Transverse colon (tissue), 4 donors: ENCODE measurements at regions not wholly inside any gene's neighbourhood (a gene's known extent, or its start where the extent isn't known, plus 50 kb on each side); places are given as distances from the start of the nearest gene placed in this dataset.

ENCODE experiments used
- DNase-seq: peaks from one replicate; pipeline ENCODE4 v3.0.0-alpha.2; 2019
- H3K27ac ChIP-seq, 4 donors: fragments of 200-600 bp; sonication (generic); 2 replicates each; pipeline ENCODE4 v1.5.1; 2016 to 2018; ENCODE audit warnings: inconsistent platforms in 4 of 4
- H3K27me3 ChIP-seq: fragments of 200-600 bp; sonication (generic); 2 replicates; pipeline ENCODE4 v1.5.1; 2017; ENCODE audit warnings: inconsistent platforms
- H3K36me3 ChIP-seq, 4 donors: fragments of 200-600 bp; sonication (generic); 2 replicates each; pipeline ENCODE4 v1.5.1; 2017 to 2019; ENCODE audit warnings: inconsistent platforms in 4 of 4
- H3K4me1 ChIP-seq, 4 donors: fragments of 200-600 bp; sonication (generic); 2 replicates each; pipeline ENCODE4 v1.5.1; 2017 to 2020; ENCODE audit warnings: inconsistent platforms in 4 of 4
- H3K4me3 ChIP-seq, 4 donors: fragments of 200-600 bp; sonication (generic); 1 replicate in 1 of 4; 2 replicates in 3 of 4; pipeline versions ENCODE4 v1.5.1 to v1.6.1; 2017 to 2019; ENCODE audit warnings: inconsistent platforms in 4 of 4
- H3K9me3 ChIP-seq, 2 donors: fragments of 200-600 bp; sonication (generic); 2 replicates each; pipeline ENCODE4 v1.5.1; 2017 to 2019; ENCODE audit warnings: inconsistent platforms in 2 of 2
- EP300 ChIP-seq: sonication (generic); formaldehyde crosslinking; IDR thresholded peaks from one replicate; pipeline ENCODE4 v1.6.1; 2017; ENCODE audit warnings: antibody characterized with exemption, low read depth
- POLR2A ChIP-seq: fragments of 450-650 bp; IDR thresholded peaks from one replicate; pipeline ENCODE4 v1.6.1; 2016; ENCODE audit warnings: antibody characterized with exemption, mild to moderate bottlenecking, moderate library complexity
- POLR2AphosphoS5 ChIP-seq, 3 donors: sonication (generic); formaldehyde crosslinking; IDR thresholded peaks; one replicate each; pipeline ENCODE4 v1.6.1; 2016; ENCODE audit warnings: antibody characterized with exemption in 3 of 3
- WGBS, 2 donors: methylation state at CpG; one replicate each; pipeline ENCODE4 v1.1.5; 2018; ENCODE audit warnings: low coverage in 1 of 2; 5-methylcytosine and 5-hydroxymethylcytosine counted together
- in situ Hi-C, 4 donors: fragments of 200-750 bp; cut with MboI; loops; one replicate each; pipeline versions ENCODE4 v1.15.0 to v1.15.1; 2017; ENCODE audit warnings: low sequenced_read_pairs in 3 of 4, low pct_ligation_motif_present in 1 of 4, low pct_unique_long_range_greater_than_20kb in 1 of 4
- intact Hi-C: fragments of 100-400 bp; cut with DNase I; formaldehyde crosslinking; loops from one replicate; pipeline ENCODE4 v1.15.1; 2023; ENCODE audit warnings: low total_unique reads
- TF ChIP-seq, protein P1 (sequence below), 5 experiments: fragments of 200-600 bp in 3 of 5; fragments of 450-650 bp in 2 of 5; sonication (generic) in 3 of 5; IDR thresholded peaks; 1 replicate in 2 of 5; 2 replicates in 3 of 5; pipeline ENCODE4 v1.5.1; 2016 to 2017; ENCODE audit warnings: antibody characterized with exemption in 5 of 5, inconsistent platforms in 3 of 5, mild to moderate bottlenecking in 2 of 5, moderate library complexity in 1 of 5

DNA sequence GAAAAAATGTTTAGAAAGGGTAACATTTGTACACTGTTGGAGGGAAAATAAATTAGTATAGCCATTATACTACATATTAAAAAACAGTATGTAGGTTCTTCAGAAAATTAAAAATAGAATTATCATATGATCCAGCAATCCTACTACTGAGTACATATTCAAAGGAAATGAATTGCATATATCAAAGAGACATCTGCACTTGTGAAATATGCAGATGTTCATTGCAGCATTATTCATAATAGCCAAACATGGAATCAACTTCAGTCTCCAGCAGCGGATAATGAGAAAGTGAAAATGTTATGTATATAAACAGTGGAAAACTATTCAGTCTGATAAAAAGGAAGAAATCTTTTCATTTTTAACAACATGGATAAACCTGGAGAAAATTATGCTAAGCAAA lies 695.5 kb downstream of the SLCO4C1 start:
- Histone ChIP-seq H3K36me3 (no peaks in the 10 kb centered on the region), H3K4me1 (no peaks in the 10 kb centered on the region), H3K9me3 (peaks cover 0 to 3% of the 10 kb centered on the region in 2 donors), H3K27me3 (no peaks in the 10 kb centered on the region), H3K4me3 (no peak overlapping the region), H3K27ac (no peak overlapping the region)
- intact Hi-C loops (no loop called here), in situ Hi-C loops (no loop called here)
- no peak for DNase-seq
- TF ChIP-seq, protein P1, sequence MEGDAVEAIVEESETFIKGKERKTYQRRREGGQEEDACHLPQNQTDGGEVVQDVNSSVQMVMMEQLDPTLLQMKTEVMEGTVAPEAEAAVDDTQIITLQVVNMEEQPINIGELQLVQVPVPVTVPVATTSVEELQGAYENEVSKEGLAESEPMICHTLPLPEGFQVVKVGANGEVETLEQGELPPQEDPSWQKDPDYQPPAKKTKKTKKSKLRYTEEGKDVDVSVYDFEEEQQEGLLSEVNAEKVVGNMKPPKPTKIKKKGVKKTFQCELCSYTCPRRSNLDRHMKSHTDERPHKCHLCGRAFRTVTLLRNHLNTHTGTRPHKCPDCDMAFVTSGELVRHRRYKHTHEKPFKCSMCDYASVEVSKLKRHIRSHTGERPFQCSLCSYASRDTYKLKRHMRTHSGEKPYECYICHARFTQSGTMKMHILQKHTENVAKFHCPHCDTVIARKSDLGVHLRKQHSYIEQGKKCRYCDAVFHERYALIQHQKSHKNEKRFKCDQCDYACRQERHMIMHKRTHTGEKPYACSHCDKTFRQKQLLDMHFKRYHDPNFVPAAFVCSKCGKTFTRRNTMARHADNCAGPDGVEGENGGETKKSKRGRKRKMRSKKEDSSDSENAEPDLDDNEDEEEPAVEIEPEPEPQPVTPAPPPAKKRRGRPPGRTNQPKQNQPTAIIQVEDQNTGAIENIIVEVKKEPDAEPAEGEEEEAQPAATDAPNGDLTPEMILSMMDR (IDR thresholded peaks at IDR 0.05), result no peak
- TF ChIP-seq POLR2A (no peak), EP300 (no peak), POLR2AphosphoS5 (IDR thresholded peaks at IDR 0.05) (no peak)
- WGBS, 2 donors, result 81% methylated on average over 1 of the region's 1 CpG; no CpG with 5 or more reads in 1 of the 2 donors

DNA sequence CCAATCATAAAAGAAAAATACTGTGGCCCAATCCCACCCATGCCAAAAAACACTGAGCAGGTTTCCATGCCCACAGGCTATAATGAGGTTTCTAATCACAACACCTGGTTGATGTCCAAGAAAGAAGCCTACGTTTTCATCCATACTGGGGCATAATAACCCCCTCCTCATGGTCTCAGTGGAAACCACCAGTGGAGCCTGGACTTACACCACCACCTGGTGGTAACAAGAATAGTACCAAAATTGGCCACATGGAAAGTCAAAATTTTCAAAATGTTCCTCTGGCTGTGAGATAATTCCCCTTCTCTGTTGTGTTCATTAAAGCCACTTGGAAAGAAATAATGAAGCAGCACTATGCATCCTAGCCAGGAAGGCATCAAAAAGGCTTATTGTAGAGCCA lies 687.3 kb upstream of the ST8SIA4 start:
- in situ Hi-C loops, result no loop called here

DNA sequence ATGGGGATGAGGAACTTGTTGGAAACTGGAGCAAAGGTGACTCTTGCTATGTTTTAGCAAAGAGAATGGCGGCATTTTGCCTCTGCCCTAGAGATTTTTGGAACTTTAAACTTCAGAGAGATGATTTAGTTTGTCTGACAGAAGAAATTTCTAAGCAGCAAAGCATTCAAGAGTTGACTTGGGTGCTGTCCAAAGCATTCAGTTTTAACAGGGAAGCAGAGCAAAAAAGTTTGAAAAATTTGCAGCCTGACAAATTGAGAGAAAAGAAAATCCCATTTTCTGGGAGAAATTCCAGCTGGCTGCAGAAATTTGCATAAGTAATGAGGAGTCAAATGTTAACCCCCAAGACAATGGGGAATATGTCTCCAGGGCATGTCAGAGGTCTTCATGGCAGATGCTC lies 682.3 kb upstream of the ST8SIA4 start:
- intact Hi-C loops (no loop called here), in situ Hi-C loops (no loop called here)
- Histone ChIP-seq H3K9me3 (no peaks in the 10 kb centered on the region), H3K36me3 (no peaks in the 10 kb centered on the region), H3K27ac (no peak overlapping the region), H3K27me3 (no peaks in the 10 kb centered on the region), H3K4me1 (no peaks in the 10 kb centered on the region), H3K4me3 (no peak overlapping the region)
- DNase-seq, result no peak
- TF ChIP-seq EP300, result no peak
- TF ChIP-seq POLR2AphosphoS5 (IDR thresholded peaks at IDR 0.05), result no peak
- no peak for TF ChIP-seq POLR2A
- TF ChIP-seq, protein P1 (IDR thresholded peaks at IDR 0.05), result no peak
- WGBS, 2 donors, result 75 to 100% methylated on average over 1 of the region's 1 CpG

More for the DNA sequence above, 687.3 kb upstream of the ST8SIA4 start:
- intact Hi-C loops, result no loop called here
- no peaks in the 10 kb centered on the region for H3K27me3 ChIP-seq
- H3K4me1 ChIP-seq, result no peaks in the 10 kb centered on the region
- 50% methylated on average over 1 of the region's 1 CpG; no CpG with 5 or more reads in 1 of the 2 donors for WGBS, 2 donors
- H3K27ac ChIP-seq, result no peak overlapping the region
- no peak for TF ChIP-seq POLR2A
- TF ChIP-seq POLR2AphosphoS5 (IDR thresholded peaks at IDR 0.05), result no peak
- TF ChIP-seq, protein P1 (IDR thresholded peaks at IDR 0.05), result no peak
- TF ChIP-seq EP300, result no peak
- no peaks in the 10 kb centered on the region for H3K36me3 ChIP-seq
- H3K9me3 ChIP-seq, result no peaks in the 10 kb centered on the region
- no peak for DNase-seq
- no peak overlapping the region for H3K4me3 ChIP-seq

DNA sequence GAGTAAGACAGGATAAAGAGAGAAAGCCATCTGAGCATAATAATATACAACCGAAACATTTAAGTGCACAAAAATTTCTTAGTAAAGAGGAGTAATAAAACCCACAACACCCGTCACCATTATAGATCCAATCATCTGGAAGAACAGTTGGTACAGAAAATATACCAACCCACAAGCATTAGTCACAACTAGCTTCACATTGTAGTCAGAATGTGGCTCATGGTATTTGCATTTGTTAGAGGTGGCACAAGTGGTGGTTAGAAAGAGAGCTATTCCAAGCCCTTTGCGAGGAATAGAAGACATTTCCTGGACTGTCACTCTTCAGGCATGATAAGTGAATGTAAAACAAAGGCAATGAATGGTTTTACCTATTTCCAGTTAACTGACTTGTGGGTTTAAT lies 677.5 kb upstream of the ST8SIA4 start:
- H3K27me3 ChIP-seq, result no peaks in the 10 kb centered on the region
- in situ Hi-C loops (no loop called here), intact Hi-C loops (no loop called here)
- 84 to 96% methylated on average over 2 to 3 of the region's 3 CpGs for WGBS, 2 donors
- no peaks in the 10 kb centered on the region for H3K36me3 ChIP-seq
- no peaks in the 10 kb centered on the region for H3K4me1 ChIP-seq
- no peaks in the 10 kb centered on the region for H3K9me3 ChIP-seq
- no peak for DNase-seq
- no peak overlapping the region for H3K27ac ChIP-seq
- no peak overlapping the region for H3K4me3 ChIP-seq
- TF ChIP-seq, protein P1 (IDR thresholded peaks at IDR 0.05), result no peak
- no peak for TF ChIP-seq POLR2AphosphoS5 (IDR thresholded peaks at IDR 0.05)
